ENCODE measurements at regions not wholly inside any gene's neighbourhood (a gene's known extent, or its start where the extent isn't known, plus 50 kb on each side); places are given as distances from the start of the nearest gene placed in this dataset.
"Not testable (repeated sequence)": the region's sequence is repeated elsewhere in the genome, so short reads cannot be mapped to it uniquely, and the experiment has no call there.

DNA sequence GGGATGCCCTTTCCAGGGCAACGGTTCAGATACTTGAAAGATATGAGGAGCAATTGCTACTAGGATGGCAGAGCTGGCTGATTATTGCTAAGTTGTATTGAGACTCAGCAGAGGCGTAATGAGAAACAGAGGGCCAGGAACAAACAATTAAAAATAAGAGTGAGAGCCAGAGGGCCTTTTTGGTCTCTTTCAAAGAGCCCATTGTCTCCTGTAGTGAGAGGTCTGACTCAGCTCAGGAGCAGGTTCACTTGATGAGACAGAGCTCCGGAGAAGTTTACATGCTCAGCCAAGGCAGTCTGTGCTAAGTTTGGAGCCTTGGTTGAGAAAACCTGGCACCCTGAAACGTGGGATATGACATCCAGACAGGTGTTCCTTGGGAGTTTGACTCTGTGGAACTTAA lies 303.9 kb upstream of the DLGAP1 start:
- DNase-seq, result no peak

- DNase-seq, result no peak
These were observed 300.7 kb upstream of the DLGAP1 start for GRCh38 chr18:4755848-4756247.

GRCh38 chr18:4753151-4753550 lies 298.0 kb upstream of the DLGAP1 start:
- DNase-seq, result not testable (repeated sequence)

GRCh38 chr18:4751523-4751922 lies 296.4 kb upstream of the DLGAP1 start:
- DNase-seq, result no peak

DNA sequence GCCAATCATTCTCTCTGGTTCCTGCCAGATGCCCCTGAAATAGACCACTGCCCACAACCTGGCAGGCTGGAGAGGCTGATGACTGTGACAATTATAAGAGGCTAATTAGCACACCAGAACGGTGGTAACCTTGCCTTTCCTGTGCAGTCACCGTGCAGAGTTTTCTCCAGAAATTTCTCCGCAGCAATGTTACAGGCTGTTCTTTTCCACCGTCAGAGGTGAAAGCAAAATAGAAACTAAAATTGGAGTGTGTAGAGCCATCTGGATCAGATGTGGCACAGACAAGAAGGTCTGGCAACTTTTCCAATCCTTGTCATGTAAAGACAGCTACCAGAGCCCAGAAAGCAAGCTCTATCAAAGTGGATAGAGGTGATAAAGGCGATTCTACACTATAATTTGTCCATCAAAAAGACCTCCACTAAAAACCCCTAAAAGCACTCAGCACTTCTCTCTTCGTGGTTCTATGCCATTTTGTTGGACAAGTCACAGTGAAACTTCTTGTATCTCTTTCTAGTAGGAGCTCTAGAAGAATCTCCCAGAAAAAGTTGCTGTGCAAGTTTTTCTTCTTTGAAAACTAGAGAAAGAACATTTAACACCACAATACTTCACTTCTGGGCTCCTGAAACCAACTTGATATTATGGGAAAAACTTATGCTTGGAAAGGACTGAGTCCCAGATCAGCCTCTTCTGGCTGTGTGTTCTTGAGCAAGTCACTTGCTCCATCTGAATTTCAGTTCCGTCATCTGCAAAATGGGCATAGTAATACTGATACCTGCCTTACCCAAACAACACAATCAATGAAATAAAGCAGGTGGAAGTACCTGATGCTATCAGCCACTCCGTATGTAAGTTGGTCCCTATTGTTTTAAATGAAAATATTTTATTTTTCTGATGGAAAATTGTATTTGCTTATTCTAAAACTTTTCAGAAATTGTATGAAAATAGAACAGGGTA lies 295.6 kb upstream of the DLGAP1 start:
- DNase-seq, result no peak

GRCh38 chr18:4748975-4749374 lies 293.9 kb upstream of the DLGAP1 start:
- DNase-seq, result no peak

GRCh38 chr18:4734903-4735302 lies 279.8 kb upstream of the DLGAP1 start:
- DNase-seq, result no peak

DNA sequence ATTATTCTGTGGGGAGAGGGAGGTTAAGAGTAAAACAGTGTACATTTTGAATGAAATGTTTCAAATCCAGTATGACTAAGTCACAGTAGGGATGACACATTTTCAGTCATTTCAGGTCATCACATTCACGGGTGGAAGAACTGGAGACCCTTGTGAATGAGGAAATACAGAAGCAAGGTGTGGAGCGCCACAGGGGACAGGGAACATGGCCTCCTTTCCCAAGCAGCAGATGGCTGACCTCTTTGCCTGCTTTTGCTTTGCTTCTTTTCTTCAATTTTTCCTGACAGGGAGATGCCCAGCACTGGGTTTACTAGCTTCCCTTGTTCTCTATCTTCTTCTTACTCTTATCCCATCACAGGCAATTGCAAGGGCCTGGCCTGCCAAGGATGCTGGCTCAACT lies 278.9 kb upstream of the DLGAP1 start:
- DNase-seq, result no peak

- no peak for DNase-seq
These were observed 266.4 kb upstream of the DLGAP1 start for GRCh38 chr18:4721545-4721944.

- no peak for DNase-seq
These were observed 265.4 kb upstream of the DLGAP1 start for GRCh38 chr18:4720518-4720917.

GRCh38 chr18:4705894-4706293 lies 250.8 kb upstream of the DLGAP1 start:
- DNase-seq, result no peak

GRCh38 chr18:4704781-4705180 lies 249.7 kb upstream of the DLGAP1 start:
- no peak for DNase-seq

DNA sequence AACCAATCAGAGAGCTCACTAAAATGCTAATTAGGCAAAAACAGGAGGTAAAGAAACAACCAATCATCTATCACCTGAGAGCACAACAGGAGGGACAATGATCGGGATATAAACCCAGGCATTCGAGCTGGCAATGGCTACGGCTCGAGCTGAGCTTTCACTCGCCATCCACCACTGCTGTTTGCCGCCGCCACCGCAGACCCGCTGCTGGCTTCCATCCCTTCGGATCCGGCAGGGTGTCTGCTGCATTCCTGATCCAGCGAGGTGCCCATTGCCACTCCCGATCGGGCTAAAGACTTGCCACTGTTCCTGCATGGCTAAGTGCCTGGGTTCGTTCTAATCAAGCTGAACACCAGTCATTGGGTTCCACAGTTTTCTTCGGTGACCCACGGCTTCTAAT lies 236.7 kb upstream of the DLGAP1 start:
- DNase-seq, result no peak

GRCh38 chr18:4678685-4679084 lies 223.6 kb upstream of the DLGAP1 start:
- DNase-seq, result not testable (repeated sequence)

DNA sequence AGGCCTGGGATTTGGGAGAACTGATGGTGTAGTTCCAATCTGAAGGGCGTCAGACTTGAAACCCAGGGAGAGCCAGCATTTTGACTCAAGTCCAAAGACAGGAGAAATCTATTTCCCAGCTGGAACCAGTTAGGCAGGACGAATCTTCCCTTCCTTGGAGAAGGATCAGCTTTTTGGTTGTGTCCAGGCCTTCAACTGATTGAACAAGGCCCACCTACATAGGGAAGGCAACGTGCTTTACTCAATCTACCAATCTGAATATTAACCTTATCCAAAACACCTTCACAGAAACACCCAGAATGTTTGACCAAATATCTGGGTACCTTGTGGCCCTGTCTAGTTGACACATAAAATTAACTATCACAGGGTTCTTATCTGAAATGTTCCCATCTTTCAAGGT lies 221.9 kb upstream of the DLGAP1 start:
- no peak for DNase-seq

DNA sequence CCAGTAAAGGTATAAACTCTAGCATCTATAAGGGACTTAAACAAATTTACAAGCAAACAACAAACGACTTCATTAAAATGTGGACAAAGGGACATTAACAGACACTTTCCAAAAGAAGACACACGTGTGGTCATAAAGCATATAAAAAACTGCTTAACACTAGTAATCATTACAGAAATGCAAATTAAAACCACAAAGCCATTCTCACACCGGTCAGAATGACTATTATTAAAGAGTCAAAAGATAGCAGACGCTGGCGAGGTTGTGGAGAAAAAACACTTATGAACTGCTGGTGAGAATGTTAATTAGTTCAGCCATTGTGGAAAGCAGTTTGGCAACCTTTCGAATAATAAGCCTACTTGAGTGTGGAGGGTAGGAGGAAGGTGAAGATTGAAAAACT lies 217.1 kb upstream of the DLGAP1 start:
- no peak for DNase-seq

GRCh38 chr18:4658804-4659203 lies 203.7 kb upstream of the DLGAP1 start:
- DNase-seq, result no peak

DNA sequence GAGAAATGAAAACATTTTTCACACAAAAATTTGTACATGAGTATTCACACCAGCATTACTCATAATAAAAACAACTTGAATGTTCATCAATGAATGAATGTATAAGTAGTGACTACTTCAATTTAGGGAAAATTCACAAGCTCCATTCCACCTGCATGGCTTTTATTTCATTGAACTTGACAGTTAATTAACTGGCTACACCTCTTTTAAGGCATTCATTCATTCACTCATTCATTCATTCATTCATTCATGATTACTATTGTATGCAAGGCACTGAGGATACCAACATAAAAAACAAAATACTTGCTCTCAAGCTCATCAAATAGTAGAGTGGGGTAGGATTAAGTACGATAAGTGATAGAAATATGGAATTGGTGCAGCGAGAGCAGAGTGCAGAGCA lies 198.3 kb upstream of the DLGAP1 start:
- no peak for DNase-seq

DNA sequence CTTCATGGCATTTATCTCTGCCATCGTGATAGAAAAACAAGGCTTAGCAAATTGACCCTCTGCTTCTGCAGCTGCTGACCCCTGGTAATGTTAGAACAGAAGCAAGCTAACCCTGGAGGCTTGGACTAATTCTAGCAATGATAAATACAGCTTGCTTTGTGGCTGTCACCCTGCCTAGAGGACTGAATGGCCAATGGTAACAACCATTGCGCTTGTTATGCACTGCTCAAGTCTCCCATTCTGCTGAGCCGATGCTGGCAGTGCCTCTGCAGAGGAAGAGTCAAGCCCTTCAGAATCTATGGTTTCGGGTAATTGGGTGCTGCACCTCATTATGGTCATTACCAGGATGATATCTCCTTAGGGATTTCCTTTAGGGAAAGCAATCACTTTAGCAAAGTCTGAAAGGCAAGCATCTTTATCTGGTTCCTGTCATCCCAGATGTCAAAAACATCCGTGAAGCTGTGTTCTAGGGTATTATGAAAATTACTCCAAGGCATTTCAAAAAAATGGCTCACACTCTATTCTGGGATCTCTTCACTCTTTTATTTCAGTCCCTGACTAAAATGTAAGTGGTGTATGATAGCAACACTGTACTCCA lies 186.8 kb upstream of the DLGAP1 start:
- DNase-seq, result no peak

DNA sequence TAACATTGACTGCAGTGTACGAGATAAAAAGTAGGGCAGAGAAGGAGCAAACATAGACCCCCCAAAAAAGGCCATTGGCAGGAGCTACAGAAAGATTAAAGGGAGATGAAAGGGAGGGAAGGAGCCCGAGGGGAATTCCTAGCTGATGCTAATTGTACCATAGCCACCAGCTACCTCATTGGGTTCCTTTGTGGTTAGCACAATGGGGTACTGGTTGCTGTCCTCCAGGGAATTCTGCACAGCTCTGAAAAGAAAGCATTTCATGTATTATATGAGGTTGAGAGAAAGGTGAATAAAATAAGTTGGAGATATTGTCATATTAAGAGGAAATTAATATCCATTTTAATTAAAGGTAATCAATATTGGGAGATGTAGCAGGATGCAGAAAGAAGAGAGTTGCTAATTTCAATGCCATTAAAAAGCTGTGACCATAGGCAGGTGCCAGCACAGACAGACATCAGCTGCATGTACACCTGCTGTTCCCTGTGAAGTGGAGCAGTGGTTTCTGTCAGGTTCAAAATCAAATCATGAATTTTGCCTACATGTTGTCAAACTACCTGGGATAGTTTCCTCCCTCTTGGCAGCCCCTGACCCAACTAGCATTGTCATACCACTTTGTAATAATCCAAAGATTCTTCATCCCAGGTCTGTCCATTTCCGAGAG lies 185.4 kb upstream of the DLGAP1 start:
- no peak for DNase-seq

GRCh38 chr18:4639628-4640310 lies 184.7 kb upstream of the DLGAP1 start:
- no peak for DNase-seq

GRCh38 chr18:4638680-4639079 lies 183.6 kb upstream of the DLGAP1 start:
- DNase-seq, result no peak

- no peak for DNase-seq
These were observed 182.8 kb upstream of the DLGAP1 start for GRCh38 chr18:4637876-4638275.
